DMS 273 (cell line): ENCODE measurements at regions not wholly inside any gene's neighbourhood (a gene's known extent, or its start where the extent isn't known, plus 50 kb on each side); places are given as distances from the start of the nearest gene placed in this dataset.
"Not testable (repeated sequence)": the region's sequence is repeated elsewhere in the genome, so short reads cannot be mapped to it uniquely, and the experiment has no call there.

Source experiments
- DNase-seq: peaks from one replicate; lab custom pipeline; 2025; ENCODE audit not compliant: unreplicated experiment; lab: John Stamatoyannopoulos, UW

GRCh38 chr1:29783508-29784275, 547.4 kb downstream of the PTPRU start:
- no peak for DNase-seq

- no peak for DNase-seq
These were observed 546.7 kb downstream of the PTPRU start for GRCh38 chr1:29782846-29783507.

GRCh38 chr1:29779146-29779545, 542.8 kb downstream of the PTPRU start:
- no peak for DNase-seq

- no peak for DNase-seq
These were observed 541.2 kb downstream of the PTPRU start for GRCh38 chr1:29777522-29777921.

- no peak for DNase-seq
These were observed 538.0 kb downstream of the PTPRU start for GRCh38 chr1:29774355-29774754.

- DNase-seq: no peak
These were observed 536.3 kb downstream of the PTPRU start for GRCh38 chr1:29772584-29773100.

- no peak for DNase-seq
These were observed 531.6 kb downstream of the PTPRU start for GRCh38 chr1:29767769-29768425.

GRCh38 chr1:29767088-29767685, 530.9 kb downstream of the PTPRU start:
- no peak for DNase-seq

- DNase-seq: no peak
These were observed 526.3 kb downstream of the PTPRU start for GRCh38 chr1:29762635-29763034.

GRCh38 chr1:29761159-29761928, 525.0 kb downstream of the PTPRU start:
- no peak for DNase-seq

GRCh38 chr1:29760067-29760564, 523.8 kb downstream of the PTPRU start:
- no peak for DNase-seq

- no peak for DNase-seq
These were observed 522.6 kb downstream of the PTPRU start for GRCh38 chr1:29758781-29759499.

- no peak for DNase-seq
These were observed 521.8 kb downstream of the PTPRU start for GRCh38 chr1:29757866-29758780.

GRCh38 chr1:29756901-29757725, 520.8 kb downstream of the PTPRU start:
- DNase-seq: no peak

- no peak for DNase-seq
These were observed 520.2 kb downstream of the PTPRU start for GRCh38 chr1:29756498-29756897.

GRCh38 chr1:29756085-29756484, 519.8 kb downstream of the PTPRU start:
- no peak for DNase-seq

GRCh38 chr1:29755412-29756015, 519.2 kb downstream of the PTPRU start:
- not testable (repeated sequence) for DNase-seq
